GM23338 (cell line): ENCODE measurements at regions not wholly inside any gene's neighbourhood (a gene's known extent, or its start where the extent isn't known, plus 50 kb on each side); places are given as distances from the start of the nearest gene placed in this dataset.

Experiments
- ATAC-seq: fragments of 200-7000 bp; cut with Tn5 transposase; 3 replicates; pipeline ENCODE4 v1.9.1; 2020
- DNase-seq: peaks from one replicate; pipeline ENCODE4 v3.0.0-alpha.2; 2015; ENCODE audit warnings: low spot score
- H2AFZ ChIP-seq: fragments of 200-600 bp; sonication (generic); 2 replicates; pipeline ENCODE4 v1.8.0; 2016; ENCODE audit warnings: antibody characterized with exemption, mild to moderate bottlenecking, moderate library complexity
- H3F3A ChIP-seq: fragments of 200-600 bp; sonication (generic); replicated peaks from 2 replicates; pipeline ENCODE4 v1.8.0; 2017; ENCODE audit warnings: antibody characterized with exemption, mixed run types, low read depth
- H3K27ac ChIP-seq: fragments of 200-600 bp; sonication (generic); 2 replicates; pipeline ENCODE4 v1.6.1; 2016; ENCODE audit warnings: low read depth
- H3K27me3 ChIP-seq: fragments of 200-600 bp; sonication (generic); 2 replicates; pipeline ENCODE4 v1.8.0; 2016; ENCODE audit warnings: mild to moderate bottlenecking, mixed run types, moderate library complexity; ENCODE audit not compliant: insufficient read depth
- H3K36me3 ChIP-seq: fragments of 200-600 bp; sonication (generic); 2 replicates; pipeline ENCODE4 v1.8.0; 2016; ENCODE audit warnings: mild to moderate bottlenecking; ENCODE audit not compliant: insufficient read depth
- H3K4me1 ChIP-seq: fragments of 200-600 bp; sonication (generic); 2 replicates; pipeline ENCODE4 v1.8.0; 2016; ENCODE audit warnings: mild to moderate bottlenecking, moderate library complexity; ENCODE audit not compliant: insufficient read depth
- H3K4me2 ChIP-seq: fragments of 200-600 bp; sonication (generic); 2 replicates; pipeline ENCODE4 v1.7.1; 2017; ENCODE audit warnings: mixed run types
- H3K4me3 ChIP-seq: fragments of 200-600 bp; sonication (generic); 2 replicates; pipeline ENCODE4 v1.6.1; 2016; ENCODE audit warnings: mixed run types
- H3K79me2 ChIP-seq: fragments of 200-600 bp; sonication (generic); replicated peaks from 2 replicates; pipeline ENCODE4 v1.8.0; 2017; ENCODE audit warnings: mild to moderate bottlenecking; ENCODE audit not compliant: insufficient read depth
- H3K9me2 ChIP-seq: fragments of 200-600 bp; sonication (generic); 2 replicates; pipeline ENCODE4 v1.8.0; 2017; ENCODE audit not compliant: insufficient read depth
- H4K20me1 ChIP-seq: fragments of 200-600 bp; sonication (generic); replicated peaks from 2 replicates; pipeline ENCODE4 v1.8.0; 2017; ENCODE audit warnings: mild to moderate bottlenecking; ENCODE audit not compliant: insufficient read depth
- H3K27ac Mint-ChIP-seq: 2 replicates; pipeline ENCODE4 v1.8.0; 2020; ENCODE audit warnings: inconsistent platforms, mild to moderate bottlenecking, moderate library complexity, mixed read lengths
- H3K27me3 Mint-ChIP-seq: 3 replicates; pipeline ENCODE4 v1.8.0; 2022; ENCODE audit warnings: low read depth, mild to moderate bottlenecking, moderate library complexity, mixed read lengths, inconsistent platforms; ENCODE audit not compliant: insufficient read depth, poor library complexity
- H3K36me3 Mint-ChIP-seq: 3 replicates; pipeline ENCODE4 v1.8.0; 2021; ENCODE audit warnings: low read depth, mild to moderate bottlenecking, inconsistent platforms, moderate library complexity, mixed read lengths
- H3K4me1 Mint-ChIP-seq: 3 replicates; pipeline ENCODE4 v1.8.0; 2020; ENCODE audit warnings: mild to moderate bottlenecking, inconsistent platforms, mixed read lengths
- H3K4me3 Mint-ChIP-seq: 3 replicates; pipeline ENCODE4 v1.8.0; 2021; ENCODE audit warnings: moderate library complexity, mild to moderate bottlenecking, inconsistent platforms, mixed read lengths
- H3K9me3 Mint-ChIP-seq: 3 replicates; pipeline ENCODE4 v1.8.0; 2020; ENCODE audit warnings: moderate library complexity, mild to moderate bottlenecking, inconsistent platforms, mixed read lengths
- CREB1 ChIP-seq: fragments of 250-450 bp; sonication (Bioruptor Pico); IDR thresholded peaks from 2 replicates; pipeline ENCODE4 v1.5.0; 2020; ENCODE audit warnings: low read depth, mild to moderate bottlenecking, moderate library complexity
- CTCF ChIP-seq, 2 experiments: fragments of 200-600 bp in 1 of 2; sonication (generic) in 1 of 2; conservative IDR thresholded peaks; 2 replicates each; pipeline versions ENCODE4 v1.5.1 to v1.6.1; 2016 to 2017; ENCODE audit warnings: antibody characterized with exemption in 2 of 2, low read depth in 2 of 2, mild to moderate bottlenecking in 2 of 2, moderate library complexity in 1 of 2
- EZH2 ChIP-seq: fragments of 200-600 bp; sonication (generic); IDR thresholded peaks from one replicate; pipeline ENCODE4 v1.8.0; 2017; ENCODE audit warnings: antibody characterized with exemption, mild to moderate bottlenecking, low read depth; ENCODE audit not compliant: unreplicated experiment
- EZH2phosphoT487 ChIP-seq: fragments of 200-600 bp; sonication (generic); IDR thresholded peaks from one replicate; pipeline ENCODE4 v1.8.1; 2018; ENCODE audit warnings: antibody characterized with exemption; ENCODE audit not compliant: unreplicated experiment
- JUNB ChIP-seq: IDR thresholded peaks from one replicate; pipeline ENCODE4 v1.6.1; 2016; ENCODE audit warnings: antibody characterized with exemption; ENCODE audit not compliant: unreplicated experiment
- NANOG ChIP-seq: IDR thresholded peaks from 2 replicates; pipeline ENCODE4 v1.6.1; 2016; ENCODE audit warnings: antibody characterized with exemption, borderline replicate concordance
- POLR2AphosphoS5 ChIP-seq: IDR thresholded peaks from 2 replicates; pipeline ENCODE4 v1.6.1; 2016; ENCODE audit warnings: antibody characterized with exemption, low read depth
- STAT1 ChIP-seq: IDR thresholded peaks from one replicate; pipeline ENCODE4 v1.6.1; 2016; ENCODE audit warnings: antibody characterized with exemption; ENCODE audit not compliant: unreplicated experiment
- ZNF114 ChIP-seq: fragments of 250-450 bp; sonication (Bioruptor Pico); IDR thresholded peaks from 2 replicates; pipeline ENCODE4 v1.5.0; 2020; ENCODE audit warnings: mild to moderate bottlenecking, moderate library complexity
- ZNF331 ChIP-seq: fragments of 250-450 bp; sonication (Bioruptor Pico); IDR thresholded peaks from 2 replicates; pipeline ENCODE4 v1.5.0; 2020; ENCODE audit warnings: low read depth, mild to moderate bottlenecking, moderate library complexity
- TF ChIP-seq, protein P1 (sequence below): IDR thresholded peaks from 2 replicates; pipeline ENCODE4 v1.6.1; 2016; ENCODE audit warnings: antibody characterized with exemption
- TF ChIP-seq, protein P2 (sequence below): IDR thresholded peaks from one replicate; pipeline ENCODE4 v1.6.1; 2018; ENCODE audit warnings: antibody characterized with exemption; ENCODE audit not compliant: unreplicated experiment
- TF ChIP-seq, protein P3 (sequence below): fragments of 250-450 bp; sonication (Bioruptor Pico); IDR thresholded peaks from 2 replicates; pipeline ENCODE4 v1.5.0; 2020; ENCODE audit warnings: mild to moderate bottlenecking, moderate library complexity

DNA sequence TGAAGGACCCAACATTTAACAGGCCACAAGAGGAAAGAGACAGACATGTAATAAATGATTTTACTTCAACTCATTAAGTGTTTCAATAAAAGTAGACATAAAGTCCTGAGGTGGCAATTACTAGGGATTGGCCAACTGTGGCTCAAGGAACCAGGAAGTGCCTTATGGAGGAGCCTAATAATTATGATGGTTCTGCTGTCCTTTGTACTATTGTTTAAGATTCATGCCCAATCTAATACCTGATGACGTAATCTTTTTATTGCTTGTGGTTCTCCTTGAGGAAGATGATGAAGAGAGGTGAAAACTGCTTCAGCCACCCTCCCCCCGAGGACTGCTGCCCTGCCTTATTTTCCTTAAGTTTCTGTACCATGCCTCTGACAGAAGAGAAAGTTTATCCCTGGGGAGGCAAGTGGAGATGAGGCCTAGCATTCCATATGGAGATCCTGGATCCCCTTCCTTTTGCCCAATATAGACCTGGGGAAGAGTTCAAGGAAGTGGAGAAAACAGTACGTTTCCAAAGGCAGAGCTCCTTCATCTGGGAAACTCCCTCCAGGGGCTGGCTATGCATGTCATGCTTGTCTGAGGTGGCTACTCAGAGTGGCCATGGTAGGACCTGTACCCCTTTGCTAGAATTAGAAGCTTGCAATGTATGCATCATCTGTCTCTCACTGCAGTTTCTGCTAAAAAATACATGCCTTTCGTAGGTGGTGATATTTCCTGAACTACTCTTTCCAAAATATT lies 56.8 kb upstream of the FAT1 start:
- no peaks in the 10 kb centered on the region for H4K20me1 ChIP-seq
- H3K4me1 ChIP-seq: no peaks in the 10 kb centered on the region
- no peak for ATAC-seq
- no peak overlapping the region for H3K4me2 ChIP-seq
- no peak for DNase-seq
- H3K4me3 ChIP-seq: no peak overlapping the region
- no peaks in the 10 kb centered on the region for H3K27me3 ChIP-seq
- no peak for TF ChIP-seq CREB1 (CRISPR knock-in tag)
- TF ChIP-seq, protein P1, sequence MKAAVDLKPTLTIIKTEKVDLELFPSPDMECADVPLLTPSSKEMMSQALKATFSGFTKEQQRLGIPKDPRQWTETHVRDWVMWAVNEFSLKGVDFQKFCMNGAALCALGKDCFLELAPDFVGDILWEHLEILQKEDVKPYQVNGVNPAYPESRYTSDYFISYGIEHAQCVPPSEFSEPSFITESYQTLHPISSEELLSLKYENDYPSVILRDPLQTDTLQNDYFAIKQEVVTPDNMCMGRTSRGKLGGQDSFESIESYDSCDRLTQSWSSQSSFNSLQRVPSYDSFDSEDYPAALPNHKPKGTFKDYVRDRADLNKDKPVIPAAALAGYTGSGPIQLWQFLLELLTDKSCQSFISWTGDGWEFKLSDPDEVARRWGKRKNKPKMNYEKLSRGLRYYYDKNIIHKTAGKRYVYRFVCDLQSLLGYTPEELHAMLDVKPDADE: no peak
- TF ChIP-seq POLR2AphosphoS5: no peak
- no peak for TF ChIP-seq EZH2
- TF ChIP-seq, protein P2, sequence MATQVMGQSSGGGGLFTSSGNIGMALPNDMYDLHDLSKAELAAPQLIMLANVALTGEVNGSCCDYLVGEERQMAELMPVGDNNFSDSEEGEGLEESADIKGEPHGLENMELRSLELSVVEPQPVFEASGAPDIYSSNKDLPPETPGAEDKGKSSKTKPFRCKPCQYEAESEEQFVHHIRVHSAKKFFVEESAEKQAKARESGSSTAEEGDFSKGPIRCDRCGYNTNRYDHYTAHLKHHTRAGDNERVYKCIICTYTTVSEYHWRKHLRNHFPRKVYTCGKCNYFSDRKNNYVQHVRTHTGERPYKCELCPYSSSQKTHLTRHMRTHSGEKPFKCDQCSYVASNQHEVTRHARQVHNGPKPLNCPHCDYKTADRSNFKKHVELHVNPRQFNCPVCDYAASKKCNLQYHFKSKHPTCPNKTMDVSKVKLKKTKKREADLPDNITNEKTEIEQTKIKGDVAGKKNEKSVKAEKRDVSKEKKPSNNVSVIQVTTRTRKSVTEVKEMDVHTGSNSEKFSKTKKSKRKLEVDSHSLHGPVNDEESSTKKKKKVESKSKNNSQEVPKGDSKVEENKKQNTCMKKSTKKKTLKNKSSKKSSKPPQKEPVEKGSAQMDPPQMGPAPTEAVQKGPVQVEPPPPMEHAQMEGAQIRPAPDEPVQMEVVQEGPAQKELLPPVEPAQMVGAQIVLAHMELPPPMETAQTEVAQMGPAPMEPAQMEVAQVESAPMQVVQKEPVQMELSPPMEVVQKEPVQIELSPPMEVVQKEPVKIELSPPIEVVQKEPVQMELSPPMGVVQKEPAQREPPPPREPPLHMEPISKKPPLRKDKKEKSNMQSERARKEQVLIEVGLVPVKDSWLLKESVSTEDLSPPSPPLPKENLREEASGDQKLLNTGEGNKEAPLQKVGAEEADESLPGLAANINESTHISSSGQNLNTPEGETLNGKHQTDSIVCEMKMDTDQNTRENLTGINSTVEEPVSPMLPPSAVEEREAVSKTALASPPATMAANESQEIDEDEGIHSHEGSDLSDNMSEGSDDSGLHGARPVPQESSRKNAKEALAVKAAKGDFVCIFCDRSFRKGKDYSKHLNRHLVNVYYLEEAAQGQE: no peak
- TF ChIP-seq JUNB: no peak
- no peak for TF ChIP-seq EZH2phosphoT487
- TF ChIP-seq, protein P3, sequence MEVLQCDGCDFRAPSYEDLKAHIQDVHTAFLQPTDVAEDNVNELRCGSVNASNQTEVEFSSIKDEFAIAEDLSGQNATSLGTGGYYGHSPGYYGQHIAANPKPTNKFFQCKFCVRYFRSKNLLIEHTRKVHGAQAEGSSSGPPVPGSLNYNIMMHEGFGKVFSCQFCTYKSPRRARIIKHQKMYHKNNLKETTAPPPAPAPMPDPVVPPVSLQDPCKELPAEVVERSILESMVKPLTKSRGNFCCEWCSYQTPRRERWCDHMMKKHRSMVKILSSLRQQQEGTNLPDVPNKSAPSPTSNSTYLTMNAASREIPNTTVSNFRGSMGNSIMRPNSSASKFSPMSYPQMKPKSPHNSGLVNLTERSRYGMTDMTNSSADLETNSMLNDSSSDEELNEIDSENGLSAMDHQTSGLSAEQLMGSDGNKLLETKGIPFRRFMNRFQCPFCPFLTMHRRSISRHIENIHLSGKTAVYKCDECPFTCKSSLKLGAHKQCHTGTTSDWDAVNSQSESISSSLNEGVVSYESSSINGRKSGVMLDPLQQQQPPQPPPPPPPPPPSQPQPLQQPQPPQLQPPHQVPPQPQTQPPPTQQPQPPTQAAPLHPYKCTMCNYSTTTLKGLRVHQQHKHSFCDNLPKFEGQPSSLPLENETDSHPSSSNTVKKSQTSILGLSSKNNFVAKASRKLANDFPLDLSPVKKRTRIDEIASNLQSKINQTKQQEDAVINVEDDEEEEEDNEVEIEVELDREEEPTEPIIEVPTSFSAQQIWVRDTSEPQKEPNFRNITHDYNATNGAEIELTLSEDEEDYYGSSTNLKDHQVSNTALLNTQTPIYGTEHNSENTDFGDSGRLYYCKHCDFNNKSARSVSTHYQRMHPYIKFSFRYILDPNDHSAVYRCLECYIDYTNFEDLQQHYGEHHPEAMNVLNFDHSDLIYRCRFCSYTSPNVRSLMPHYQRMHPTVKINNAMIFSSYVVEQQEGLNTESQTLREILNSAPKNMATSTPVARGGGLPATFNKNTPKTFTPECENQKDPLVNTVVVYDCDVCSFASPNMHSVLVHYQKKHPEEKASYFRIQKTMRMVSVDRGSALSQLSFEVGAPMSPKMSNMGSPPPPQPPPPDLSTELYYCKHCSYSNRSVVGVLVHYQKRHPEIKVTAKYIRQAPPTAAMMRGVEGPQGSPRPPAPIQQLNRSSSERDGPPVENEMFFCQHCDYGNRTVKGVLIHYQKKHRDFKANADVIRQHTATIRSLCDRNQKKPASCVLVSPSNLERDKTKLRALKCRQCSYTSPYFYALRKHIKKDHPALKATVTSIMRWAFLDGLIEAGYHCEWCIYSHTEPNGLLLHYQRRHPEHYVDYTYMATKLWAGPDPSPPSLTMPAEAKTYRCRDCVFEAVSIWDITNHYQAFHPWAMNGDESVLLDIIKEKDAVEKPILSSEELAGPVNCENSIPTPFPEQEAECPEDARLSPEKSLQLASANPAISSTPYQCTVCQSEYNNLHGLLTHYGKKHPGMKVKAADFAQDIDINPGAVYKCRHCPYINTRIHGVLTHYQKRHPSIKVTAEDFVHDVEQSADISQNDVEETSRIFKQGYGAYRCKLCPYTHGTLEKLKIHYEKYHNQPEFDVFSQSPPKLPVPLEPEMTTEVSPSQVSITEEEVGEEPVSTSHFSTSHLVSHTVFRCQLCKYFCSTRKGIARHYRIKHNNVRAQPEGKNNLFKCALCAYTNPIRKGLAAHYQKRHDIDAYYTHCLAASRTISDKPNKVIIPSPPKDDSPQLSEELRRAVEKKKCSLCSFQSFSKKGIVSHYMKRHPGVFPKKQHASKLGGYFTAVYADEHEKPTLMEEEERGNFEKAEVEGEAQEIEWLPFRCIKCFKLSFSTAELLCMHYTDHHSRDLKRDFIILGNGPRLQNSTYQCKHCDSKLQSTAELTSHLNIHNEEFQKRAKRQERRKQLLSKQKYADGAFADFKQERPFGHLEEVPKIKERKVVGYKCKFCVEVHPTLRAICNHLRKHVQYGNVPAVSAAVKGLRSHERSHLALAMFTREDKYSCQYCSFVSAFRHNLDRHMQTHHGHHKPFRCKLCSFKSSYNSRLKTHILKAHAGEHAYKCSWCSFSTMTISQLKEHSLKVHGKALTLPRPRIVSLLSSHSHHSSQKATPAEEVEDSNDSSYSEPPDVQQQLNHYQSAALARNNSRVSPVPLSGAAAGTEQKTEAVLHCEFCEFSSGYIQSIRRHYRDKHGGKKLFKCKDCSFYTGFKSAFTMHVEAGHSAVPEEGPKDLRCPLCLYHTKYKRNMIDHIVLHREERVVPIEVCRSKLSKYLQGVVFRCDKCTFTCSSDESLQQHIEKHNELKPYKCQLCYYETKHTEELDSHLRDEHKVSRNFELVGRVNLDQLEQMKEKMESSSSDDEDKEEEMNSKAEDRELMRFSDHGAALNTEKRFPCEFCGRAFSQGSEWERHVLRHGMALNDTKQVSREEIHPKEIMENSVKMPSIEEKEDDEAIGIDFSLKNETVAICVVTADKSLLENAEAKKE: no peak
- TF ChIP-seq CTCF (conservative IDR thresholded peaks at IDR 0.05; ENCODE audit: low read depth in 2 of 2): no peak
- no peak for TF ChIP-seq NANOG
- TF ChIP-seq ZNF114 (CRISPR knock-in tag): no peak
- no peak for TF ChIP-seq STAT1
- TF ChIP-seq ZNF331 (CRISPR knock-in tag): no peak
- H3K36me3 Mint-ChIP-seq: no peaks in the 10 kb centered on the region
- H3K9me2 ChIP-seq: 0 out of 2 replicates have a peak, but pooled peaks cover 5% of the 10 kb centered on the region
- peaks cover 3% of the 10 kb centered on the region for H3K27me3 Mint-ChIP-seq
- no peaks in the 10 kb centered on the region for H3K79me2 ChIP-seq
- H2AFZ ChIP-seq: no peak overlapping the region
- no peak overlapping the region for H3K27ac Mint-ChIP-seq
- no peaks in the 10 kb centered on the region for H3K4me1 Mint-ChIP-seq
- no peak overlapping the region for H3K4me3 Mint-ChIP-seq
- no peaks in the 10 kb centered on the region for H3F3A ChIP-seq
- H3K27ac ChIP-seq: no peak overlapping the region
- no peaks in the 10 kb centered on the region for H3K36me3 ChIP-seq
- H3K9me3 Mint-ChIP-seq: no peaks in the 10 kb centered on the region
